HCT116 (cell line): ENCODE measurements at regions not wholly inside any gene's neighbourhood (a gene's known extent, or its start where the extent isn't known, plus 50 kb on each side); places are given as distances from the start of the nearest gene placed in this dataset.

Experiments used
- ATAC-seq: fragments of 200-7000 bp; cut with Tn5 transposase; 2 replicates; pipeline ENCODE4 v1.9.1; 2020; ENCODE audit warnings: mild to moderate bottlenecking, moderate library complexity
- BruUV-seq: library from RNA; stranded (reverse); fragments of 400-500 nt; replicated peaks from 2 replicates; lab custom pipeline; 2021; lab: Mats Ljungman, UMichigan
- CTCF ChIA-PET: fragments of 300-600 bp; sonication (Branson Sonifier 250); formaldehyde crosslinking; loops from one replicate; lab custom pipeline; 2021; ENCODE audit warnings: antibody characterized with exemption; lab: Charles Lee
- POLR2A ChIA-PET: fragments of 300-600, 350-600 bp; sonication (Branson Sonifier 250); formaldehyde crosslinking; loops from one replicate; lab custom pipeline; 2021; ENCODE audit warnings: antibody characterized with exemption; lab: Charles Lee
- RAD21 ChIA-PET, 2 experiments: fragments of 300-600 bp; sonication (Branson Sonifier 250); formaldehyde crosslinking; loops; one replicate each; lab custom pipeline; 2023; ENCODE audit warnings: low total read pairs in 2 of 2; ENCODE audit not compliant: uncharacterized antibody in 2 of 2, unreplicated experiment in 2 of 2, low non-redundant PET in 1 of 2; lab: Charles Lee
- DNase-seq: peaks from one replicate; pipeline ENCODE4 v3.0.0-alpha.2; 2010; ENCODE audit warnings: low read depth, low spot score
- H2AFZ ChIP-seq: fragments of 200-600 bp; shearing (Covaris generic), sonication (generic); 2 replicates; pipeline ENCODE4 v1.6.1; 2017; ENCODE audit warnings: low read depth, mixed run types, mixed read lengths, antibody characterized with exemption, low read length; ENCODE audit not compliant: poor library complexity, severe bottlenecking
- H3K27ac ChIP-seq: 2 replicates; pipeline ENCODE4 v1.5.1; 2012; ENCODE audit warnings: low read depth, low read length
- H3K27me3 ChIP-seq: fragments of 200-600 bp; sonication (generic); 2 replicates; pipeline ENCODE4 v1.6.1; 2016; ENCODE audit warnings: mixed run types, low read length, mixed read lengths; ENCODE audit not compliant: insufficient read depth
- H3K36me3 ChIP-seq, 2 experiments: fragments of 200-500 bp in 1 of 2; fragments of 200-600 bp in 1 of 2; sonication (Bioruptor generic) in 1 of 2; sonication (generic) in 1 of 2; 2 replicates each; pipeline versions ENCODE4 v1.5.1 to v1.6.1; 2014 to 2016; ENCODE audit warnings: low read length in 2 of 2, inconsistent platforms in 1 of 2, mixed read lengths in 1 of 2, mixed run types in 1 of 2; ENCODE audit not compliant: insufficient read depth in 2 of 2, control insufficient read depth in 1 of 2
- H3K4me1 ChIP-seq, 2 experiments: fragments of 200-600 bp in 1 of 2; sonication (generic) in 1 of 2; 2 replicates each; pipeline versions ENCODE4 v1.5.1 to v1.6.1; 2012 to 2017; ENCODE audit warnings: low read length in 2 of 2, inconsistent platforms in 1 of 2, mild to moderate bottlenecking in 1 of 2, mixed read lengths in 1 of 2, mixed run types in 1 of 2, moderate library complexity in 1 of 2; ENCODE audit not compliant: insufficient read depth in 2 of 2, control insufficient read depth in 1 of 2
- H3K4me2 ChIP-seq: fragments of 200-600 bp; sonication (generic); 2 replicates; pipeline ENCODE4 v1.6.1; 2017; ENCODE audit warnings: mixed run types, low read length, mixed read lengths
- H3K4me3 ChIP-seq, 2 experiments: fragments of 200-600 bp in 1 of 2; sonication (generic) in 1 of 2; replicated peaks in 1 of 2; 2 replicates each; pipeline ENCODE4 v1.5.1; 2011 to 2016; ENCODE audit warnings: low read length in 2 of 2, control low read depth in 1 of 2, low read depth in 1 of 2, mild to moderate bottlenecking in 1 of 2, mixed read lengths in 1 of 2, mixed run types in 1 of 2
- H3K79me2 ChIP-seq: fragments of 200-600 bp; sonication (generic); 2 replicates; pipeline ENCODE4 v1.6.1; 2017; ENCODE audit warnings: mild to moderate bottlenecking, mixed run types, low read length, moderate library complexity, mixed read lengths; ENCODE audit not compliant: insufficient read depth
- H3K9ac ChIP-seq: fragments of 200-600 bp; sonication (generic); 2 replicates; pipeline ENCODE4 v1.6.1; 2016; ENCODE audit warnings: low read length, mixed read lengths
- H3K9me2 ChIP-seq: fragments of 200-600 bp; sonication (generic), shearing (Covaris generic); 2 replicates; pipeline ENCODE4 v1.6.1; 2017; ENCODE audit warnings: mixed run types, mild to moderate bottlenecking, moderate library complexity; ENCODE audit not compliant: insufficient read depth
- H3K9me3 ChIP-seq, 2 experiments: fragments of 200-500 bp in 1 of 2; fragments of 200-600 bp in 1 of 2; sonication (Bioruptor generic) in 1 of 2; sonication (generic) in 1 of 2; 2 replicates each; pipeline ENCODE4 v1.6.1; 2014 to 2017; ENCODE audit warnings: low read length in 2 of 2, mixed read lengths in 2 of 2, inconsistent platforms in 1 of 2, low read depth in 1 of 2, mild to moderate bottlenecking in 1 of 2, mixed run types in 1 of 2, moderate library complexity in 1 of 2; ENCODE audit not compliant: control insufficient read depth in 1 of 2, insufficient read depth in 1 of 2
- H4K20me1 ChIP-seq: fragments of 200-600 bp; sonication (generic), shearing (Covaris generic); 2 replicates; pipeline ENCODE4 v1.6.1; 2017; ENCODE audit warnings: mixed run types, mild to moderate bottlenecking, moderate library complexity; ENCODE audit not compliant: insufficient read depth
- CEBPB ChIP-seq: IDR thresholded peaks from 2 replicates; pipeline ENCODE4 v1.6.1; 2012; ENCODE audit warnings: low read depth
- EZH2phosphoT487 ChIP-seq: fragments of 200-600 bp; IDR thresholded peaks from 2 replicates; pipeline ENCODE4 v1.6.1; 2018; ENCODE audit warnings: antibody characterized with exemption, borderline replicate concordance
- POLR2A ChIP-seq: IDR thresholded peaks from 2 replicates; pipeline ENCODE4 v1.7.0; 2011; ENCODE audit warnings: borderline replicate concordance; ENCODE audit not compliant: insufficient read depth, insufficient read length; ENCODE audit errors: extremely low read depth
- YY1 ChIP-seq: IDR thresholded peaks from 2 replicates; pipeline ENCODE4 v1.6.1; 2011; ENCODE audit warnings: low read length, low read depth, moderate library complexity, mild to moderate bottlenecking; ENCODE audit not compliant: insufficient replicate concordance; ENCODE audit errors: extremely low read depth
- intact Hi-C: fragments of 100-400 bp; cut with micrococcal nuclease; formaldehyde crosslinking; loops from 2 replicates; pipeline ENCODE4 v1.10.0; 2022
- TF ChIP-seq, protein P1 (sequence below): IDR thresholded peaks from 2 replicates; pipeline ENCODE4 v1.6.1; 2012; ENCODE audit warnings: low read depth
- TF ChIP-seq, protein P2 (sequence below): IDR thresholded peaks from 2 replicates; pipeline ENCODE4 v1.6.1; 2012
- TF ChIP-seq, protein P3 (sequence below): IDR thresholded peaks from 2 replicates; pipeline ENCODE4 v1.6.1; 2011; ENCODE audit warnings: mild to moderate bottlenecking, low read length, moderate library complexity; ENCODE audit not compliant: insufficient replicate concordance; ENCODE audit errors: extremely low read depth

DNA sequence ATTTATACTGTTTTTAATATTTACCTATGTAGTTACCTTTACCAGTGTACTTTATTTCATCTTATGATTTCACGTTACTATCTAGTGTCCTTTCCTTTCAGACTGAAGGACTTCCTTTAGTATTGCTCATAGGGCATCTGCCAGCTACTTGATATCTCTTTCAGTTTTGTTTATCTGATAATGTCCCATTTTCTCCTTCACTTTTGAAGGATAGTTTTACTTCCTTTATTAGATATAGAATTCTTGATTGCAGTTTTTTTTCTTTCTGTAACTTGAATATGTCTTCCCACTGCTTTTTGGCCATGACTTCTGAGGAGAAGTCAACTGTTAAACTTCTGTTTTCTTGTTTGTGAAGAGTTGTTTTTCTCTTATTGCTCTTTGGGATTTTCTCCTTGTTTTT is 69.4 kb upstream of the MAGED1 start:
- H3K9me2 ChIP-seq: no peaks in the 10 kb centered on the region
- no peak for TF ChIP-seq YY1
- TF ChIP-seq POLR2A: no peak
- TF ChIP-seq, protein P1, sequence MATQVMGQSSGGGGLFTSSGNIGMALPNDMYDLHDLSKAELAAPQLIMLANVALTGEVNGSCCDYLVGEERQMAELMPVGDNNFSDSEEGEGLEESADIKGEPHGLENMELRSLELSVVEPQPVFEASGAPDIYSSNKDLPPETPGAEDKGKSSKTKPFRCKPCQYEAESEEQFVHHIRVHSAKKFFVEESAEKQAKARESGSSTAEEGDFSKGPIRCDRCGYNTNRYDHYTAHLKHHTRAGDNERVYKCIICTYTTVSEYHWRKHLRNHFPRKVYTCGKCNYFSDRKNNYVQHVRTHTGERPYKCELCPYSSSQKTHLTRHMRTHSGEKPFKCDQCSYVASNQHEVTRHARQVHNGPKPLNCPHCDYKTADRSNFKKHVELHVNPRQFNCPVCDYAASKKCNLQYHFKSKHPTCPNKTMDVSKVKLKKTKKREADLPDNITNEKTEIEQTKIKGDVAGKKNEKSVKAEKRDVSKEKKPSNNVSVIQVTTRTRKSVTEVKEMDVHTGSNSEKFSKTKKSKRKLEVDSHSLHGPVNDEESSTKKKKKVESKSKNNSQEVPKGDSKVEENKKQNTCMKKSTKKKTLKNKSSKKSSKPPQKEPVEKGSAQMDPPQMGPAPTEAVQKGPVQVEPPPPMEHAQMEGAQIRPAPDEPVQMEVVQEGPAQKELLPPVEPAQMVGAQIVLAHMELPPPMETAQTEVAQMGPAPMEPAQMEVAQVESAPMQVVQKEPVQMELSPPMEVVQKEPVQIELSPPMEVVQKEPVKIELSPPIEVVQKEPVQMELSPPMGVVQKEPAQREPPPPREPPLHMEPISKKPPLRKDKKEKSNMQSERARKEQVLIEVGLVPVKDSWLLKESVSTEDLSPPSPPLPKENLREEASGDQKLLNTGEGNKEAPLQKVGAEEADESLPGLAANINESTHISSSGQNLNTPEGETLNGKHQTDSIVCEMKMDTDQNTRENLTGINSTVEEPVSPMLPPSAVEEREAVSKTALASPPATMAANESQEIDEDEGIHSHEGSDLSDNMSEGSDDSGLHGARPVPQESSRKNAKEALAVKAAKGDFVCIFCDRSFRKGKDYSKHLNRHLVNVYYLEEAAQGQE: no peak
- TF ChIP-seq, protein P2, sequence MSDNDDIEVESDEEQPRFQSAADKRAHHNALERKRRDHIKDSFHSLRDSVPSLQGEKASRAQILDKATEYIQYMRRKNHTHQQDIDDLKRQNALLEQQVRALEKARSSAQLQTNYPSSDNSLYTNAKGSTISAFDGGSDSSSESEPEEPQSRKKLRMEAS: no peak
- TF ChIP-seq, protein P3, sequence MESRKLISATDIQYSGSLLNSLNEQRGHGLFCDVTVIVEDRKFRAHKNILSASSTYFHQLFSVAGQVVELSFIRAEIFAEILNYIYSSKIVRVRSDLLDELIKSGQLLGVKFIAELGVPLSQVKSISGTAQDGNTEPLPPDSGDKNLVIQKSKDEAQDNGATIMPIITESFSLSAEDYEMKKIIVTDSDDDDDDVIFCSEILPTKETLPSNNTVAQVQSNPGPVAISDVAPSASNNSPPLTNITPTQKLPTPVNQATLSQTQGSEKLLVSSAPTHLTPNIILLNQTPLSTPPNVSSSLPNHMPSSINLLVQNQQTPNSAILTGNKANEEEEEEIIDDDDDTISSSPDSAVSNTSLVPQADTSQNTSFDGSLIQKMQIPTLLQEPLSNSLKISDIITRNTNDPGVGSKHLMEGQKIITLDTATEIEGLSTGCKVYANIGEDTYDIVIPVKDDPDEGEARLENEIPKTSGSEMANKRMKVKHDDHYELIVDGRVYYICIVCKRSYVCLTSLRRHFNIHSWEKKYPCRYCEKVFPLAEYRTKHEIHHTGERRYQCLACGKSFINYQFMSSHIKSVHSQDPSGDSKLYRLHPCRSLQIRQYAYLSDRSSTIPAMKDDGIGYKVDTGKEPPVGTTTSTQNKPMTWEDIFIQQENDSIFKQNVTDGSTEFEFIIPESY: no peak
- no peak for TF ChIP-seq EZH2phosphoT487
- TF ChIP-seq CEBPB: no peak
- no peak overlapping the region for H3K4me2 ChIP-seq
- H4K20me1 ChIP-seq: no peaks in the 10 kb centered on the region
- no peak overlapping the region for H3K9ac ChIP-seq
- BruUV-seq: no TSS peak
- peaks cover 76% of the 10 kb centered on the region for H3K79me2 ChIP-seq
- intact Hi-C loops: no loop called here
- H3K36me3 ChIP-seq: no peaks in the 10 kb centered on the region
- ATAC-seq (no peak), DNase-seq (no peak)
- H3K27ac ChIP-seq: no peak overlapping the region
- ChIA-PET POLR2A (no interaction called here), CTCF (no interaction called here), RAD21 (no interaction called here)
- H3K4me1 ChIP-seq: no peaks in the 10 kb centered on the region
- no peaks in the 10 kb centered on the region for H3K9me3 ChIP-seq
- no peaks in the 10 kb centered on the region for H3K27me3 ChIP-seq
- H2AFZ ChIP-seq: no peak overlapping the region
- H3K4me3 ChIP-seq: no peak overlapping the region
